Neural progenitor cell (in vitro differentiated cells): ENCODE measurements at regions not wholly inside any gene's neighbourhood (a gene's known extent, or its start where the extent isn't known, plus 50 kb on each side); places are given as distances from the start of the nearest gene placed in this dataset.

Experiments used
- EZH2 ChIP-seq: fragments of 200-600 bp; sonication (generic); IDR thresholded peaks from 2 replicates; pipeline ENCODE4 v1.6.1; 2017; ENCODE audit warnings: antibody characterized with exemption, mild to moderate bottlenecking, moderate library complexity
- TF ChIP-seq, protein P1 (sequence below): fragments of 200-600 bp; sonication (generic); IDR thresholded peaks from 2 replicates; pipeline ENCODE4 v1.5.1; 2017; ENCODE audit warnings: antibody characterized with exemption, mild to moderate bottlenecking

DNA sequence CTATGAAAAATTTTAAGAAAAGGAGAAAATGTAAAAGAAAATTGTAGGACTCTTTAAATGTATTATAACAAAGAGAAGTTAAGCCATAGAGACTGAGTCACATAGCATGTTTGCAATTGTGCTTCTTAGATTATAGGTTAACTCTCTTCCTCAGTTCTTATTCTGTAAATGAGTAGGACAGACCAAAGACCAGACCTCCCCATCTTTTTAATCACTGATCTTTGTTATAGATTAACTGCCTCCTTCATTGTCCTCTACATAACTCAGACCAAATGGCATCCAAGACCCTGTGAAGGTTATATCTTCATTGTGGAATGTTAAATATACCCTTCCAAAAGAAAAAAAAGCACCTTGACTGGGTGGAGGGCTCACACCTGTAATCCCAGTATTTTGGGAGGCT lies 316.9 kb upstream of the LRRTM4 start:
- TF ChIP-seq, protein P1, sequence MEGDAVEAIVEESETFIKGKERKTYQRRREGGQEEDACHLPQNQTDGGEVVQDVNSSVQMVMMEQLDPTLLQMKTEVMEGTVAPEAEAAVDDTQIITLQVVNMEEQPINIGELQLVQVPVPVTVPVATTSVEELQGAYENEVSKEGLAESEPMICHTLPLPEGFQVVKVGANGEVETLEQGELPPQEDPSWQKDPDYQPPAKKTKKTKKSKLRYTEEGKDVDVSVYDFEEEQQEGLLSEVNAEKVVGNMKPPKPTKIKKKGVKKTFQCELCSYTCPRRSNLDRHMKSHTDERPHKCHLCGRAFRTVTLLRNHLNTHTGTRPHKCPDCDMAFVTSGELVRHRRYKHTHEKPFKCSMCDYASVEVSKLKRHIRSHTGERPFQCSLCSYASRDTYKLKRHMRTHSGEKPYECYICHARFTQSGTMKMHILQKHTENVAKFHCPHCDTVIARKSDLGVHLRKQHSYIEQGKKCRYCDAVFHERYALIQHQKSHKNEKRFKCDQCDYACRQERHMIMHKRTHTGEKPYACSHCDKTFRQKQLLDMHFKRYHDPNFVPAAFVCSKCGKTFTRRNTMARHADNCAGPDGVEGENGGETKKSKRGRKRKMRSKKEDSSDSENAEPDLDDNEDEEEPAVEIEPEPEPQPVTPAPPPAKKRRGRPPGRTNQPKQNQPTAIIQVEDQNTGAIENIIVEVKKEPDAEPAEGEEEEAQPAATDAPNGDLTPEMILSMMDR: no peak
- TF ChIP-seq EZH2: no peak
